RWPE2 (cell line): ENCODE measurements at regions not wholly inside any gene's neighbourhood (a gene's known extent, or its start where the extent isn't known, plus 50 kb on each side); places are given as distances from the start of the nearest gene placed in this dataset.

ENCODE experiments used
- ATAC-seq: fragments of 200-7000 bp; cut with Tn5 transposase; 3 replicates; pipeline ENCODE4 v1.9.1; 2021; ENCODE audit warnings: low read depth
- DNase-seq: peaks from one replicate; pipeline ENCODE4 v3.0.0-alpha.2; 2020; ENCODE audit warnings: low spot score
- H3K27ac ChIP-seq: fragments of 450-650 bp; 2 replicates; pipeline ENCODE4 v1.5.1; 2017; ENCODE audit warnings: mild to moderate bottlenecking; ENCODE audit not compliant: poor library complexity, severe bottlenecking
- H3K27me3 ChIP-seq: fragments of 250-450 bp; sonication (Bioruptor Pico); 2 replicates; pipeline ENCODE4 v1.5.1; 2021; ENCODE audit warnings: mild to moderate bottlenecking, moderate library complexity; ENCODE audit not compliant: insufficient read depth, poor library complexity, severe bottlenecking
- H3K36me3 ChIP-seq: fragments of 250-450 bp; sonication (Bioruptor Pico); 2 replicates; pipeline ENCODE4 v1.5.1; 2020; ENCODE audit warnings: low read depth, mild to moderate bottlenecking, moderate library complexity
- H3K4me1 ChIP-seq: fragments of 250-450 bp; sonication (Bioruptor Pico); 2 replicates; pipeline ENCODE4 v1.5.1; 2021; ENCODE audit warnings: mild to moderate bottlenecking, moderate library complexity; ENCODE audit not compliant: insufficient read depth, poor library complexity, severe bottlenecking
- H3K4me3 ChIP-seq: fragments of 250-450 bp; sonication (Bioruptor Pico); 2 replicates; pipeline ENCODE4 v1.5.1; 2021; ENCODE audit warnings: mild to moderate bottlenecking, moderate library complexity; ENCODE audit not compliant: severe bottlenecking
- H3K9me3 ChIP-seq: fragments of 250-450 bp; sonication (Bioruptor Pico); 2 replicates; pipeline ENCODE4 v1.5.1; 2021; ENCODE audit warnings: mild to moderate bottlenecking, moderate library complexity; ENCODE audit not compliant: severe bottlenecking
- TF ChIP-seq, protein P1 (sequence below): fragments of 450-650 bp; IDR thresholded peaks from one replicate; pipeline ENCODE4 v1.5.1; 2017; ENCODE audit warnings: mild to moderate bottlenecking, moderate library complexity; ENCODE audit not compliant: poor library complexity, severe bottlenecking

DNA sequence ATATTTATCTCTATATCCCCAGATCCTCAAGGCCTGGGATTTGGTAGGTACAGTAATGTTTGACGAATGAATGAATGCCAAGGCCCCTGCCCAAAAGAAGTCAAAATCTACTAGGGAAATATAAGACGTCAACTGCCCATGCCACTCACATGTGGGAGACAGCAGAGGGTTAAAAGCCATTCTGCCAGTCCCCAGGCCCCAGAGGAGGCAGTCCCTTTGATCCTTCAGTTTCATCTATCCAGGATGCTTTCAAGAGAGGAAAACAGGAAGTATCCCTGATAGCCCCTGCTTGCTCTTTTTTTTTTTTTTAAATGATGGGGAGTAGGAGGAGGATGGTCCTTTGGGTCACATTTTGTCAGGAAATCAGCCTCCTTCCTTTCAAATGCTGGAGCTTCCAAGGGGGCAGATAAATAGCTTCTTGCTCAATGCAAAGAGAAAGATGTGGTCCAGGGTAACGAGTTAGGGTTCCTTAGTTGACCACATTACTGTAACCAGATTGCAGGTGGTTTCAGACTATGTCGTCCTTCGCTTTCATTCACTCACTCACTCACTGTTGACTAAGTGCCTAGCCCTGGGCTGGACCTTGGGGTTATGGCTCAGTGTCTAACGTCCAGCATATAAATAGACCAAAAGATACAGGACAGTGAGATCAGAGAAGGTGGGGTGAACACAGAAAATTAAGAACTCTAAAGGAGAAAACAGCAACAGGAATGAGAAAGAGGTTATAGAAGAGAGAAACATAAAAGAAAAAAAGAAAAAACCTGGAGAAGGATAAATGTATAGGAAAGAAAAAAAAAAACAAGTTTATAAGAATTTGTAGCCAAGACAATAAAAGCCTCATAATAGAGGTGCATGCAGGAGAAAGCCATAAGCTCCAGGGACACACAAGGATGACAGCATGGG is 64.6 kb upstream of the PIM1 start:
- Histone ChIP-seq H3K4me1 (peaks cover 10% of the 10 kb centered on the region), H3K4me3 (no peak overlapping the region), H3K27me3 (no peaks in the 10 kb centered on the region), H3K36me3 (no peaks in the 10 kb centered on the region), H3K27ac (no peak overlapping the region), H3K9me3 (no peaks in the 10 kb centered on the region)
- DNase-seq (no peak), ATAC-seq (no peak)
- TF ChIP-seq, protein P1, sequence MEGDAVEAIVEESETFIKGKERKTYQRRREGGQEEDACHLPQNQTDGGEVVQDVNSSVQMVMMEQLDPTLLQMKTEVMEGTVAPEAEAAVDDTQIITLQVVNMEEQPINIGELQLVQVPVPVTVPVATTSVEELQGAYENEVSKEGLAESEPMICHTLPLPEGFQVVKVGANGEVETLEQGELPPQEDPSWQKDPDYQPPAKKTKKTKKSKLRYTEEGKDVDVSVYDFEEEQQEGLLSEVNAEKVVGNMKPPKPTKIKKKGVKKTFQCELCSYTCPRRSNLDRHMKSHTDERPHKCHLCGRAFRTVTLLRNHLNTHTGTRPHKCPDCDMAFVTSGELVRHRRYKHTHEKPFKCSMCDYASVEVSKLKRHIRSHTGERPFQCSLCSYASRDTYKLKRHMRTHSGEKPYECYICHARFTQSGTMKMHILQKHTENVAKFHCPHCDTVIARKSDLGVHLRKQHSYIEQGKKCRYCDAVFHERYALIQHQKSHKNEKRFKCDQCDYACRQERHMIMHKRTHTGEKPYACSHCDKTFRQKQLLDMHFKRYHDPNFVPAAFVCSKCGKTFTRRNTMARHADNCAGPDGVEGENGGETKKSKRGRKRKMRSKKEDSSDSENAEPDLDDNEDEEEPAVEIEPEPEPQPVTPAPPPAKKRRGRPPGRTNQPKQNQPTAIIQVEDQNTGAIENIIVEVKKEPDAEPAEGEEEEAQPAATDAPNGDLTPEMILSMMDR, result no peak

DNA sequence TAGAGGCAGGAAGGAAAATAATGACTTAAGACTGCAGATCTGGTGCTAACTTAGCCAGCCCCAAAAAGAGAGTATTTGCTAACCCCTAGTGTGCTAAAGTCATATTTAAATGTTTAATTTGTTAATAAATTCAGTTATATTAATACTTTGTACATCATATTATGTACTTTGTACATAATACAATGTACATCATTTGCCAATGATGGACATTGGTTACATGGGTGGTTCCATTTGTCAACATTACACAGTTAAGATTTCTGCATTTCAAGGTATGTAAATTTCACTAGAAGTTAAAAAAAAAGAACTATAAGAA is 63.9 kb upstream of the PIM1 start:
- H3K27me3 ChIP-seq, result no peaks in the 10 kb centered on the region
- no peaks in the 10 kb centered on the region for H3K36me3 ChIP-seq
- H3K9me3 ChIP-seq, result no peaks in the 10 kb centered on the region
- DNase-seq (no peak), ATAC-seq (no peak)
- TF ChIP-seq, protein P1, result no peak
- no peak overlapping the region for H3K27ac ChIP-seq
- peaks cover 10% of the 10 kb centered on the region for H3K4me1 ChIP-seq
- no peak overlapping the region for H3K4me3 ChIP-seq

DNA sequence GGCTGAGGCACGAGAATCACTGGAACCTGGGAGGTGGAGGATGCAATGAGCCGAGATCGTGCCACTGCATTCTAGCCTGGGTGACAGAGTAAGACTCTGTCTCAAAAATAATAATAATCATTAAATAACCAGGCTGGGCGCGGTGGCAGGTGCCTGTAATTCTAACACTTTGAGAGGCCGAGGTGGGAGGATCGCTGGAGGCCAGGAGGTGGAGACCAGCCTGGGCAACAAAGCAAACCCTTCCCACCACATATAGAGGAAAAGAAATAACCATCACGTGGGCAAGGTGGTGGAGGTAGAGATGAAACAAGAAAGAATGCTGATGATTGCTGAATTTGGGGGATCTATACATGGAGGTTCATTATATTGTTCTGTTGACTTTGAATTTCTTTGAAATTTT is 63.4 kb upstream of the PIM1 start:
- H3K27ac ChIP-seq, result no peak overlapping the region
- no peak for DNase-seq
- H3K4me1 ChIP-seq, result peaks cover 10% of the 10 kb centered on the region
- ATAC-seq, result no peak
- TF ChIP-seq, protein P1, result no peak
- no peak overlapping the region for H3K4me3 ChIP-seq
- no peaks in the 10 kb centered on the region for H3K27me3 ChIP-seq
- no peaks in the 10 kb centered on the region for H3K36me3 ChIP-seq
- no peaks in the 10 kb centered on the region for H3K9me3 ChIP-seq

DNA sequence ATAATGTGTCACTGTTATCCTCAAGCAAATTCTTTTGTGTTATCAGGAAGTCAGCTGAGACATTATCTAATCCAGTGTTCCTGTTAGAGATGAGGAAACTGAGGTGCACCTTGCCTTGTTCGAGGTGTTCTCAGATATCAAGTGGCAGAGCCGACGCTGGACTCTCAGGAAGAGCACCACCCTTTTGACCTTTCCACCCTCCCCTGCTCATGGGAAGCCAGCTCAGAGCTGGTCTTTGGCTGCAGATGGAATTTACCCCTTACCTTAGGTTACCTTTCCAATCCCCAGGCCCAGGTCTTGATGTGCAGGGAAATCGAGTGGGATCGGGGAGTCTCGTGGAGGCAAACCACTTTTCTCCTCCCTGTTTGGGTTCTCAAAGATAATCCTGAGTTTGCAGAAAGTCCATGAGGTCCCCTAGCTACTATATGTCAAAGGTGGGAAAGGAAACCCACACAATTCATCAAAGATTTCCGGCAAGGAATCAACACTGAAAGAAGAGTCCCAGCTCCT is 62.9 kb upstream of the PIM1 start:
- peaks cover 10% of the 10 kb centered on the region for H3K4me1 ChIP-seq
- no peak overlapping the region for H3K4me3 ChIP-seq
- no peaks in the 10 kb centered on the region for H3K9me3 ChIP-seq
- no peak for DNase-seq
- H3K27ac ChIP-seq, result no peak overlapping the region
- no peak for ATAC-seq
- no peaks in the 10 kb centered on the region for H3K36me3 ChIP-seq
- TF ChIP-seq, protein P1, result no peak
- H3K27me3 ChIP-seq, result no peaks in the 10 kb centered on the region
